GM12878 (cell line): ENCODE measurements at regions not wholly inside any gene's neighbourhood (a gene's known extent, or its start where the extent isn't known, plus 50 kb on each side); places are given as distances from the start of the nearest gene placed in this dataset.

ENCODE experiments used
- ATAC-seq: fragments of 200-7000 bp; cut with Tn5 transposase; 3 replicates; pipeline ENCODE4 v1.9.1; 2020; ENCODE audit warnings: mild to moderate bottlenecking, moderate library complexity
- BruUV-seq: library from RNA; stranded (reverse); fragments of 400-500 nt; replicated peaks from 2 replicates; lab custom pipeline; 2021; lab: Mats Ljungman, UMichigan
- CTCF ChIA-PET: fragments of 300-600 bp; sonication (Branson Sonifier 250); formaldehyde crosslinking; extraction: SDS; loops from one replicate; lab custom pipeline; 2021; ENCODE audit warnings: inconsistent platforms; lab: Yijun Ruan, JAX
- POLR2A ChIA-PET: fragments of 350-600 bp; formaldehyde crosslinking; extraction: SDS; loops from one replicate; lab custom pipeline; 2021; ENCODE audit warnings: inconsistent platforms; lab: Charles Lee
- RAD21 ChIA-PET: fragments of 300-600 bp; sonication (Branson Sonifier 250); formaldehyde crosslinking; loops from one replicate; lab custom pipeline; 2023; ENCODE audit warnings: antibody characterized with exemption; ENCODE audit not compliant: unreplicated experiment; lab: Charles Lee
- SMC1A ChIA-PET: fragments of 300-600 bp; sonication (Branson Sonifier 250); formaldehyde crosslinking; loops from one replicate; lab custom pipeline; 2023; ENCODE audit not compliant: unreplicated experiment, uncharacterized antibody; lab: Charles Lee
- DNase-seq: peaks from one replicate; pipeline ENCODE4 v3.0.0-alpha.2; 2011; ENCODE audit warnings: low read depth, low spot score
- FAIRE-seq: peaks from 3 replicates; lab custom pipeline; 2011; peaks lifted over from hg19 to GRCh38; lab: Jason Lieb, UNC
- H2AFZ ChIP-seq: 2 replicates; pipeline ENCODE4 v1.6.0; 2011; ENCODE audit warnings: low read depth, low read length, control low read depth; ENCODE audit not compliant: control insufficient read depth
- H3K27ac ChIP-seq: 2 replicates; pipeline ENCODE4 v1.5.1; 2011; ENCODE audit warnings: control low read depth; ENCODE audit not compliant: control insufficient read depth, insufficient read depth
- H3K27me3 ChIP-seq, 2 experiments: replicated peaks in 1 of 2; 2 replicates each; pipeline versions ENCODE4 v1.6.0 to v1.6.1; 2011; ENCODE audit warnings: low read length in 1 of 2; ENCODE audit not compliant: control insufficient read depth in 2 of 2, insufficient read depth in 2 of 2
- H3K36me3 ChIP-seq, 2 experiments: 2 replicates each; pipeline ENCODE4 v1.5.1; 2011; ENCODE audit warnings: low read length in 1 of 2; ENCODE audit not compliant: control insufficient read depth in 2 of 2, insufficient read depth in 2 of 2
- H3K4me1 ChIP-seq: 2 replicates; pipeline ENCODE4 v1.6.1; 2011; ENCODE audit warnings: mild to moderate bottlenecking, low read length, moderate library complexity, mixed read lengths; ENCODE audit not compliant: control insufficient read depth, insufficient read depth
- H3K4me2 ChIP-seq: 2 replicates; pipeline ENCODE4 v1.6.0; 2011; ENCODE audit warnings: control low read depth; ENCODE audit not compliant: control insufficient read depth, insufficient read depth
- H3K4me3 ChIP-seq: fragments of 200-600 bp; sonication (generic); 2 replicates; pipeline ENCODE4 v1.5.1; 2016
- H3K79me2 ChIP-seq: 2 replicates; pipeline ENCODE4 v1.6.0; 2011; ENCODE audit warnings: low read length; ENCODE audit not compliant: control insufficient read depth, insufficient read depth
- H3K9ac ChIP-seq: 2 replicates; pipeline ENCODE4 v1.8.0; 2011; ENCODE audit warnings: low read length, control low read depth, mixed read lengths; ENCODE audit not compliant: control insufficient read depth, insufficient read depth
- H3K9me3 ChIP-seq: replicated peaks from 3 replicates; pipeline ENCODE4 v1.5.1; 2011; ENCODE audit warnings: mild to moderate bottlenecking, low read length; ENCODE audit not compliant: control insufficient read depth, insufficient read depth
- H4K20me1 ChIP-seq: 2 replicates; pipeline ENCODE4 v1.6.0; 2011; ENCODE audit not compliant: control insufficient read depth, insufficient read depth
- BMI1 ChIP-seq: fragments of 450-650 bp; IDR thresholded peaks from 2 replicates; pipeline ENCODE4 v1.6.1; 2016; ENCODE audit warnings: mild to moderate bottlenecking, moderate library complexity, borderline replicate concordance
- CEBPZ ChIP-seq: fragments of 150-350 bp; IDR thresholded peaks from 2 replicates; pipeline ENCODE4 v1.6.1; 2016; ENCODE audit warnings: low read depth, low read length
- CREM ChIP-seq: IDR thresholded peaks from 2 replicates; pipeline ENCODE4 v1.6.1; 2014; ENCODE audit warnings: antibody characterized with exemption, low read depth
- EZH2 ChIP-seq: IDR thresholded peaks from 2 replicates; pipeline ENCODE4 v1.6.1; 2012; ENCODE audit warnings: low read depth, mild to moderate bottlenecking, control low read depth, inconsistent platforms, low read length, borderline replicate concordance; ENCODE audit not compliant: control insufficient read depth
- HDAC6 ChIP-seq: fragments of 200-600 bp; sonication (generic); IDR thresholded peaks from one replicate; pipeline ENCODE4 v1.8.0; 2017; ENCODE audit warnings: antibody characterized with exemption; ENCODE audit not compliant: unreplicated experiment
- IKZF1 ChIP-seq: fragments of 450-650 bp; conservative IDR thresholded peaks from 2 replicates; pipeline ENCODE4 v1.6.1; 2017; ENCODE audit warnings: antibody characterized with exemption, mild to moderate bottlenecking
- JUND ChIP-seq: IDR thresholded peaks from 2 replicates; pipeline ENCODE4 v1.6.1; 2012; ENCODE audit warnings: low read depth, mild to moderate bottlenecking, low read length, improper control_type of control experiment, moderate library complexity
- MEF2B ChIP-seq: fragments of 450-650 bp; IDR thresholded peaks from 2 replicates; pipeline ENCODE4 v1.6.1; 2018; ENCODE audit warnings: mild to moderate bottlenecking, moderate library complexity; ENCODE audit not compliant: partially characterized antibody, poor library complexity, severe bottlenecking
- MTA2 ChIP-seq: fragments of 450-650 bp; IDR thresholded peaks from 2 replicates; pipeline ENCODE4 v1.6.1; 2016; ENCODE audit warnings: low read depth, mild to moderate bottlenecking, moderate library complexity
- MXI1 ChIP-seq: fragments of 150-350 bp; IDR thresholded peaks from 2 replicates; pipeline ENCODE4 v1.6.1; 2011; ENCODE audit warnings: low read depth, mild to moderate bottlenecking, inconsistent platforms, low read length, improper control_type of control experiment
- PAX5 ChIP-seq: IDR thresholded peaks from 2 replicates; pipeline ENCODE4 v1.6.1; 2011; ENCODE audit warnings: low read depth, low read length, borderline replicate concordance
- PML ChIP-seq: IDR thresholded peaks from 2 replicates; pipeline ENCODE4 v1.6.1; 2012; ENCODE audit warnings: low read length, inconsistent platforms
- RAD51 ChIP-seq: fragments of 450-650 bp; IDR thresholded peaks from 2 replicates; pipeline ENCODE4 v1.6.1; 2016; ENCODE audit warnings: moderate library complexity, mild to moderate bottlenecking, inconsistent platforms
- RCOR1 ChIP-seq: conservative IDR thresholded peaks from 2 replicates; pipeline ENCODE4 v1.6.1; 2012; ENCODE audit warnings: low read depth, low read length, improper control_type of control experiment
- SREBF2 ChIP-seq: IDR thresholded peaks from 2 replicates; pipeline ENCODE4 v1.6.1; 2012; ENCODE audit warnings: mild to moderate bottlenecking, low read length
- STAT3 ChIP-seq: IDR thresholded peaks from 2 replicates; pipeline ENCODE4 v1.6.1; 2011; ENCODE audit warnings: low read depth, low read length, improper control_type of control experiment
- SUPT20H ChIP-seq: IDR thresholded peaks from 2 replicates; pipeline ENCODE4 v1.6.1; 2011; ENCODE audit warnings: low read depth, mild to moderate bottlenecking, low read length, moderate library complexity, borderline replicate concordance; ENCODE audit not compliant: control insufficient read depth
- TARDBP ChIP-seq: IDR thresholded peaks from 2 replicates; pipeline ENCODE4 v1.6.1; 2016; ENCODE audit warnings: borderline replicate concordance
- YY1 ChIP-seq: IDR thresholded peaks from 2 replicates; pipeline ENCODE4 v1.6.1; 2011; ENCODE audit warnings: low read depth, mild to moderate bottlenecking, low read length
- ZNF274 ChIP-seq: IDR thresholded peaks from one replicate; pipeline ENCODE4 v1.8.0; 2011; ENCODE audit not compliant: insufficient read length, insufficient read depth
- WGBS: methylation state at CpG from one replicate; pipeline ENCODE4 v1.1.6; 2016; ENCODE audit warnings: low lambda C conversion rate; ENCODE audit not compliant: insufficient replicate concordance, insufficient coverage; ENCODE audit errors: missing lambda C conversion rate; 5-methylcytosine and 5-hydroxymethylcytosine counted together
- in situ Hi-C: fragments of 300-500 bp; cut with MboI; formaldehyde crosslinking; loops from 9 replicates; pipeline ENCODE4 v1.14.3; 2018; ENCODE audit warnings: mixed read lengths
- intact Hi-C: fragments of 100-400 bp; cut with micrococcal nuclease; formaldehyde crosslinking; loops from one replicate; pipeline ENCODE4 v1.14.2; 2022; ENCODE audit not compliant: unreplicated experiment

- TF ChIP-seq CEBPZ (no peak), BMI1 (no peak), RCOR1 (no peak), IKZF1 (no peak)
Measured at GRCh38 chr13:111516712-111517640, 196.5 kb downstream of the TEX29 start (continued).

GRCh38 chr13:111517641-111518010 is 197.2 kb downstream of the TEX29 start:
- Histone ChIP-seq H3K4me3 (no peak overlapping the region), H3K9ac (no peak overlapping the region), H2AFZ (no peak overlapping the region), H3K27ac (no peak overlapping the region), H3K9me3 (no peaks in the 10 kb centered on the region), H3K79me2 (no peaks in the 10 kb centered on the region), H3K4me2 (no peak overlapping the region), H3K27me3 (no peaks in the 10 kb centered on the region), H4K20me1 (no peaks in the 10 kb centered on the region), H3K36me3 (no peaks in the 10 kb centered on the region), H3K4me1 (no peaks in the 10 kb centered on the region)
- CTCF ChIA-PET, result no interaction called here
- SMC1A ChIA-PET, result no interaction called here
- no peak for FAIRE-seq
- 50% methylated on average over 3 of the region's 10 CpGs for WGBS
- in situ Hi-C loops, result no loop called here
- intact Hi-C loops, result no loop called here
- no peak for DNase-seq
- no TSS peak for BruUV-seq
- no peak for ATAC-seq
- POLR2A ChIA-PET, result no interaction called here
- RAD21 ChIA-PET, result no interaction called here
- no peak for TF ChIP-seq EZH2
- TF ChIP-seq SREBF2, result no peak
- no peak for TF ChIP-seq HDAC6
- no peak for TF ChIP-seq PAX5
- no peak for TF ChIP-seq YY1
- TF ChIP-seq TARDBP, result no peak
- TF ChIP-seq MEF2B, result no peak
- TF ChIP-seq MTA2, result no peak
- TF ChIP-seq ZNF274, result no peak
- TF ChIP-seq RAD51, result no peak
- no peak for TF ChIP-seq MXI1
- TF ChIP-seq STAT3, result no peak
- TF ChIP-seq RCOR1, result no peak
- no peak for TF ChIP-seq JUND
- TF ChIP-seq SUPT20H, result no peak
- TF ChIP-seq PML, result no peak
- no peak for TF ChIP-seq CREM
